ENCODE measurements at regions not wholly inside any gene's neighbourhood (a gene's known extent, or its start where the extent isn't known, plus 50 kb on each side); places are given as distances from the start of the nearest gene placed in this dataset.

DNA sequence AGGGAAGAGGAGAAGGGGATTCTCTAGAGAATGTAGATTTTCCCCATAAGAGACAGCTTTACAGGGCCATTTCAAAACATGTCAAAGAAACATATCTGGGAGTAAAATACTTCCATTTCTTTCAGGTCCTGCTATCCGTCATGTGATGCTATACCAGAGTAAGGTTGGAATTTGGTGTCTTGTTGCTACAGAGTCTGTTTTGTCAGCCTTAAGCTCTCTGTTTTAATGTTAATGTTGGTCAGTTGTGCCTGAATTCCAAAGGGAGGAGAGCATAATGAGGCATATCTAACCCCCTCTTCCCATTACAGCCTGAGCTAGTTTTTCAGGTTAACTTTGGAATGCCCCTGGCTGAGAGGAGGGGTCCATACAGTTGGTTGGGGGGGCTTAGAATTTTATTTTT lies 94.7 kb upstream of the CCDC71L start:
- TF ChIP-seq, protein P1, sequence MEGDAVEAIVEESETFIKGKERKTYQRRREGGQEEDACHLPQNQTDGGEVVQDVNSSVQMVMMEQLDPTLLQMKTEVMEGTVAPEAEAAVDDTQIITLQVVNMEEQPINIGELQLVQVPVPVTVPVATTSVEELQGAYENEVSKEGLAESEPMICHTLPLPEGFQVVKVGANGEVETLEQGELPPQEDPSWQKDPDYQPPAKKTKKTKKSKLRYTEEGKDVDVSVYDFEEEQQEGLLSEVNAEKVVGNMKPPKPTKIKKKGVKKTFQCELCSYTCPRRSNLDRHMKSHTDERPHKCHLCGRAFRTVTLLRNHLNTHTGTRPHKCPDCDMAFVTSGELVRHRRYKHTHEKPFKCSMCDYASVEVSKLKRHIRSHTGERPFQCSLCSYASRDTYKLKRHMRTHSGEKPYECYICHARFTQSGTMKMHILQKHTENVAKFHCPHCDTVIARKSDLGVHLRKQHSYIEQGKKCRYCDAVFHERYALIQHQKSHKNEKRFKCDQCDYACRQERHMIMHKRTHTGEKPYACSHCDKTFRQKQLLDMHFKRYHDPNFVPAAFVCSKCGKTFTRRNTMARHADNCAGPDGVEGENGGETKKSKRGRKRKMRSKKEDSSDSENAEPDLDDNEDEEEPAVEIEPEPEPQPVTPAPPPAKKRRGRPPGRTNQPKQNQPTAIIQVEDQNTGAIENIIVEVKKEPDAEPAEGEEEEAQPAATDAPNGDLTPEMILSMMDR (IDR thresholded peaks at IDR 0.05; ENCODE audit: insufficient read depth, low read depth, low read length), result no peak
- TF ChIP-seq EZH2 (IDR thresholded peaks at IDR 0.05; ENCODE audit: insufficient read depth, low read length), result no peak
